ENCODE measurements at regions not wholly inside any gene's neighbourhood (a gene's known extent, or its start where the extent isn't known, plus 50 kb on each side); places are given as distances from the start of the nearest gene placed in this dataset.

DNA sequence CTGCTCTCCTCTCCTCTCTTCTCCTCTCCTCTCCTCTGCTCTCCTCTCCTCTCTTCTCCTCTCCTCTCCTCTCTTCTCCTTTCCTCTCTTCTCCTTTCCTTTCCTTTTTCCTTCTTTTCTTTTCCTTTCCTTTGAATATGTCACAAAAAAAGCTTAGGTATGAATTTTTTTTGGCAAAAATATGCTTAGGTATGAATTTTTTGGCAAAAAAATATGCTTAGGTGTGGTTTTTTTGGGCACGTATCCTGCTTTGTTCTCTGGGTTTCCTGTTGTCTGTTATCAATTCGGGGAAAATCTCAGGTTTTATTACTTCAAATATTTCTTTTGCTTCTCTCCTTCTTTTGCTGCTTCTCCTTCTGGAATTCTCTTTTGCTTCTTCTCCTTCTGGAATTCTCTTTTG is 155.5 kb upstream of the PMEPA1 start:
- no peak overlapping the region for H3K27ac ChIP-seq (ENCODE audit: insufficient read depth, low read depth, low read length, poor library complexity, severe bottlenecking)
- H3K36me3 ChIP-seq (ENCODE audit: control insufficient read depth, insufficient read depth, low read length) = no peaks in the 10 kb centered on the region
- peaks cover 3% of the 10 kb centered on the region for H3K4me1 ChIP-seq (ENCODE audit: control insufficient read depth, insufficient read depth, low read length)
- WGBS, 2 experiments = 89 to 98% methylated on average over 2 of the region's 2 CpGs
- H3K27me3 ChIP-seq (ENCODE audit: control insufficient read depth, insufficient read depth, low read length, poor library complexity, severe bottlenecking) = no peaks in the 10 kb centered on the region
- no peak overlapping the region for H3K4me3 ChIP-seq (ENCODE audit: insufficient read depth, low read depth, low read length)
- no peaks in the 10 kb centered on the region for H3K9me3 ChIP-seq (ENCODE audit: control insufficient read depth, low read length)

DNA sequence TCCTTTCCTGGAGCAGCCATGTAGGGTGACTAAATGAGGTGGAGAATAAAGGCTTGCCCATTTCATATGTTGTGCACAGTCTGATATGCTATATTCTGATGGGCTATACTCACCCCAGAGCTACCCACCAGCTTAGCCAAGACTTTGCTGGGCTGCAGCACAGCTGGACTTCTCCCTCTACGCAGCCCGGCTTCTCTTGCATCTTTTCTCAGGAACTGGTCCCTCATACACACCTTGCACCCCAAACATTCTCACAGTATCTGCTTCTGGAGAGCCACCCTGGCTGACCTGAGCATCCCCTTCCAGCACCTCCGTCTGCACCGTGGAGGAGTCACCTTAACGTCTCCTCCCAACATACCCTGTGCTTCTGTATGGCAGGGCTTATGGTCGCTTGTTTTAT is 150.8 kb upstream of the PMEPA1 start:
- H3K36me3 ChIP-seq (ENCODE audit: control insufficient read depth, insufficient read depth, low read length) = no peaks in the 10 kb centered on the region
- H3K4me1 ChIP-seq (ENCODE audit: control insufficient read depth, insufficient read depth, low read length) = no peaks in the 10 kb centered on the region
- WGBS, 2 experiments = 92 to 95% methylated on average over 6 of the region's 6 CpGs
- no peaks in the 10 kb centered on the region for H3K9me3 ChIP-seq (ENCODE audit: control insufficient read depth, low read length)
- H3K27ac ChIP-seq (ENCODE audit: insufficient read depth, low read depth, low read length, poor library complexity, severe bottlenecking) = no peak overlapping the region
- H3K27me3 ChIP-seq (ENCODE audit: control insufficient read depth, insufficient read depth, low read length, poor library complexity, severe bottlenecking) = peaks cover 3% of the 10 kb centered on the region
- H3K4me3 ChIP-seq (ENCODE audit: insufficient read depth, low read depth, low read length) = no peak overlapping the region

DNA sequence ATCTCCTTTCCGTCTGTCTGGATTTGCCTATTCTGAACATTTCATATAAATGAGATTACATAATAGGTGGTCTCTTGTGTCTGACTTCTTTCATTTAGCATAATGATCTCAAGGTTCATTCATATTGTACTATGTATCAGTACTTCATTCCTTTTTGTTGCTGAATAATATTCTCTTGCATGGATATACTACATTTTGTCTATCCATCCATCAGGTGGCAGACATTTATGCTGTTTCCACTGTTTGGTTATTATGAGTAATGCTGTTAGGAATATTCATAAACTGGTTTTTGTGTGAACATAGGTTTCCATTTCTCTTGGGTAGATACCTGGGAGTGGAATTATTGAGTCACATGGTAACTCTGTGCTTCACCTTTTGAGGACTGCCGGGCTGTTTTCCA is 148.2 kb upstream of the PMEPA1 start:
- peaks cover 3% of the 10 kb centered on the region for H3K27me3 ChIP-seq (ENCODE audit: control insufficient read depth, insufficient read depth, low read length, poor library complexity, severe bottlenecking)
- H3K36me3 ChIP-seq (ENCODE audit: control insufficient read depth, insufficient read depth, low read length) = no peaks in the 10 kb centered on the region
- H3K27ac ChIP-seq (ENCODE audit: insufficient read depth, low read depth, low read length, poor library complexity, severe bottlenecking) = no peak overlapping the region
- H3K4me1 ChIP-seq (ENCODE audit: control insufficient read depth, insufficient read depth, low read length) = no peaks in the 10 kb centered on the region
- no peak overlapping the region for H3K4me3 ChIP-seq (ENCODE audit: insufficient read depth, low read depth, low read length)
- H3K9me3 ChIP-seq (ENCODE audit: control insufficient read depth, low read length) = no peaks in the 10 kb centered on the region
- 90 to 92% methylated on average over 2 of the region's 2 CpGs for WGBS, 2 experiments

DNA sequence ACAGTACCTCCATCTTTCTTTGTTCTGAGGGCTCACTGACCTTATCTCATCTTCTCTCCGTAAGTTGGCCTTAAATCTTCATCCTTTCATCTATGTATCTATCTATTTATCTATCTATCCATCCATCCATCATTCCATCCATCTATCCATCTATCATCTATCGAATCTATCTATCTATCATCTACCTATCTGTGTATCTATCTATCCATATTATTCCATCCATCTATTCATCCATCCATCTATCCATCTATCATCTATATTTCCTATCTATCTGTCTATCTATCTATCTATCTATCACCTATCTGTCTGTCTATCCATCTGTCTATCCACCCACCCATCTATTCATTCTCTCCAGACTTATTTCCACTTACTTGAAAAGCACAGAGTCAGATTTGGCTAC is 147.3 kb upstream of the PMEPA1 start:
- Histone ChIP-seq H3K27me3 (ENCODE audit: control insufficient read depth, insufficient read depth, low read length, poor library complexity, severe bottlenecking) (peaks cover 3% of the 10 kb centered on the region), H3K27ac (ENCODE audit: insufficient read depth, low read depth, low read length, poor library complexity, severe bottlenecking) (no peak overlapping the region)
- WGBS, 2 experiments = 87 to 89% methylated on average over 2 of the region's 2 CpGs

DNA sequence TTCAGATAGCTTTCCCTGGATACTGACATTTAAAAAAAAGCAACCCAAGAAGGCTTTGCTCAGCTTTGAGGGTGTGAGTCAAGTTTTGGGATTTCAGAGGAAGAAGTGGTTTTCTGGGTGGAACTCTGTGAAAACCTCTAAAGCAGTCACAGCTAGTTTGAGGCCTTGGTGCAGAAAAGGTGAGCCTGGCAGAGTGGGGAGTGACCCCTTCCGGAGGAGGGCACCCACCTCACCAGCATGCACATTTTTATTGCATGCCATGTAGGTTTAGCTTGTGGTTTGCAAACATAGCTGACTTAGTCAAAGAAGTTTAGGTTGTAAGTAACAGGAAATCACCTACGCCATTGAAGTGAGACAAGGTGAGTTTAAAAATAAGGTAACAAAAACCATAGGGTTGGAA is 146.8 kb upstream of the PMEPA1 start:
- Histone ChIP-seq H3K36me3 (ENCODE audit: control insufficient read depth, insufficient read depth, low read length) (no peaks in the 10 kb centered on the region), H3K4me1 (ENCODE audit: control insufficient read depth, insufficient read depth, low read length) (no peaks in the 10 kb centered on the region), H3K27me3 (ENCODE audit: control insufficient read depth, insufficient read depth, low read length, poor library complexity, severe bottlenecking) (peaks cover 3% of the 10 kb centered on the region), H3K27ac (ENCODE audit: insufficient read depth, low read depth, low read length, poor library complexity, severe bottlenecking) (no peak overlapping the region), H3K4me3 (ENCODE audit: insufficient read depth, low read depth, low read length) (no peak overlapping the region), H3K9me3 (ENCODE audit: control insufficient read depth, low read length) (no peaks in the 10 kb centered on the region)
- 88 to 93% methylated on average over 2 of the region's 2 CpGs for WGBS, 2 experiments

More for the DNA sequence above, 147.3 kb upstream of the PMEPA1 start:
- Histone ChIP-seq H3K4me3 (ENCODE audit: insufficient read depth, low read depth, low read length) (no peak overlapping the region), H3K4me1 (ENCODE audit: control insufficient read depth, insufficient read depth, low read length) (no peaks in the 10 kb centered on the region), H3K9me3 (ENCODE audit: control insufficient read depth, low read length) (no peaks in the 10 kb centered on the region), H3K36me3 (ENCODE audit: control insufficient read depth, insufficient read depth, low read length) (no peaks in the 10 kb centered on the region)

DNA sequence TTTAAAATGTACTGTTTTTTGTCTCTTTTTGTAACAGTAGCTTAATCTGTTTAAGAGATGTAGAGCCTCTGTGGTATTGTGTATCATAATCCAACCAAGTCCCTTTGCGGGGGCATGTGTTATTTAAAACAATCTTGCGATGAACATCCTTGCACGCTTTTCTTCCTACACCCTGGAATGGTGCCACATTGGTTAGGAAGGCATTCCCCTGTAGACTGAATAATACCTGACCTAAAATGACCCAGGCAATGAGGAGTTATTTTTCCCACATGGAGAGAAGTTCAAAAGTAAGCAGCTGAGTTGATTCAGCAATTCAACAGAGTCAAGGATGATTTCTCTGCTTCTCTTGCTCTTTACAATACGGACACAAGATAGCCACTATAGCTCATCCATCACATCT is 142.0 kb upstream of the PMEPA1 start:
- WGBS, 2 experiments = 92 to 98% methylated on average over 4 of the region's 4 CpGs
- no peak overlapping the region for H3K4me3 ChIP-seq (ENCODE audit: insufficient read depth, low read depth, low read length)

DNA sequence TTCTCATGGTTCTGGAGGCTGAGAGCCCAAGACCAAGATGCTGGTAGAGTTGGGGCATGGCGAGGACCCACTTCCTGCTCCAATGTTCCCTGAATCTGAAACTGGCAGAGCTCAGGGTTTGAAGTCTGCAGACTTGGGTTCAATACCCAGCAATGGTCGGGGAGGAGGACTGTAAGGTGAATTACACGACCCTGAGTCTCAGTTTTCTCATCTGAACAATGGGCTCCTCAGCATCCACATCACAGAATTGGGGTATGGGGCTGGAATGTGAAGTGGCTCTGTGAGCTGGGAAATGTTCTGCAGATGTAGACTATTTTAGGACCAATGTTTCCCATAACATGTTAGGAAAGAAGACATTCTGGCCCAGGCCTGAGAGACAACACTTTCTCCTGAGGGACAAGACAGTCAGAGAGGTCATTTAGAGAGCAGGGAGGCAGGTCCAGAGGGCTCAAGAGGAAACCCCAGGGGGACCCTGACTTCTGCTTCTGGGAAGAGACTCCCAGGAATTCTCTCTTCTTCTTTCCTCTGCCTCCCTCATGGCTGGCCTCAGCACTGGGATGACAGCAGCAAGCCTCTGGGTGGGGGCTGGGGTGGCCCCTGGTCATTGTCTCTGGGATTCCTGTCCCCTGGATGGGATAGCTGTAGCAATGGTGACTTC is 141.3 kb upstream of the PMEPA1 start:
- Histone ChIP-seq H3K9me3 (ENCODE audit: control insufficient read depth, low read length) (no peaks in the 10 kb centered on the region), H3K36me3 (ENCODE audit: control insufficient read depth, insufficient read depth, low read length) (no peaks in the 10 kb centered on the region), H3K4me3 (ENCODE audit: insufficient read depth, low read depth, low read length) (no peak overlapping the region), H3K4me1 (ENCODE audit: control insufficient read depth, insufficient read depth, low read length) (no peaks in the 10 kb centered on the region), H3K27ac (ENCODE audit: insufficient read depth, low read depth, low read length, poor library complexity, severe bottlenecking) (no peak overlapping the region), H3K27me3 (ENCODE audit: control insufficient read depth, insufficient read depth, low read length, poor library complexity, severe bottlenecking) (peaks cover under 1% of the 10 kb centered on the region)
- 93 to 97% methylated on average over 3 of the region's 3 CpGs for WGBS, 2 experiments

More for the DNA sequence above, 142.0 kb upstream of the PMEPA1 start:
- Histone ChIP-seq H3K9me3 (ENCODE audit: control insufficient read depth, low read length) (no peaks in the 10 kb centered on the region), H3K27me3 (ENCODE audit: control insufficient read depth, insufficient read depth, low read length, poor library complexity, severe bottlenecking) (peaks cover 3% of the 10 kb centered on the region), H3K4me1 (ENCODE audit: control insufficient read depth, insufficient read depth, low read length) (no peaks in the 10 kb centered on the region), H3K27ac (ENCODE audit: insufficient read depth, low read depth, low read length, poor library complexity, severe bottlenecking) (no peak overlapping the region), H3K36me3 (ENCODE audit: control insufficient read depth, insufficient read depth, low read length) (no peaks in the 10 kb centered on the region)

DNA sequence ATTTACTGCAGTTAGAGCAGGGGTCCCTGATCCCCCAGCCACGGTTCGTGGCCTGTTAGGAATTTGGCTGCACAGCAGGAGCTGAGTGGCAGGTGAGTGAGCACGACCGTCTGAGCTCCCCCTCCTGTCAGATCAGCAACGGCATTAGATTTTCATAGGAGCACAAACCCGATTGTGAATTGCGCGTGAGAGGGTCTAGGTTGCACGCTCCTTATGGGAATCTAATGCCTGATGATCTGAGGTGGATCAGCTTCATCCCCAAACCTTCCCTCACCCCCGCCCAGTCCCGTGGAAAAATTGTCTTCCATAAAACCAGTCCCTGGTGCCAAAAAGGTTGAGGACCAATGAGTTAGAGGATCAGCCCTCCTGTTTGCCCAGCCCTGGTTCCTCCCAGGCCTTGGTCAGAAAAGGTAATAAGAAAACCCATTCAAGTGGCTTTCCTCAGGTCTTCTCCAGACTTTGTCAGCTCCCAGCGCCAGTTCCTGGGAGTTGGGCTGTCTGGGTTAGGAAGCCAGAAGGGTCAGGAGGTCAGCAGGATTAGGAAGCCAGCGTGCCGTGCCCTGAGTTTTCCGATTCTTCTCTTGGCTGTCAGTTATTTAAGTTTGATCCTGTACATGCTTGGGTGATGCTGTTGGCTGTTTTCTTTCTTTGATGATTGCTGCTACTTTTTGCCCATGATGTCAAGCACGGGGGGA is 139.9 kb upstream of the PMEPA1 start:
- Histone ChIP-seq H3K4me3 (ENCODE audit: insufficient read depth, low read depth, low read length) (no peak overlapping the region), H3K36me3 (ENCODE audit: control insufficient read depth, insufficient read depth, low read length) (no peaks in the 10 kb centered on the region), H3K4me1 (ENCODE audit: control insufficient read depth, insufficient read depth, low read length) (no peaks in the 10 kb centered on the region), H3K27ac (ENCODE audit: insufficient read depth, low read depth, low read length, poor library complexity, severe bottlenecking) (no peak overlapping the region), H3K27me3 (ENCODE audit: control insufficient read depth, insufficient read depth, low read length, poor library complexity, severe bottlenecking) (no peaks in the 10 kb centered on the region), H3K9me3 (ENCODE audit: control insufficient read depth, low read length) (no peaks in the 10 kb centered on the region)
- 79 to 81% methylated on average over 15 to 16 of the region's 16 CpGs for WGBS, 2 experiments

DNA sequence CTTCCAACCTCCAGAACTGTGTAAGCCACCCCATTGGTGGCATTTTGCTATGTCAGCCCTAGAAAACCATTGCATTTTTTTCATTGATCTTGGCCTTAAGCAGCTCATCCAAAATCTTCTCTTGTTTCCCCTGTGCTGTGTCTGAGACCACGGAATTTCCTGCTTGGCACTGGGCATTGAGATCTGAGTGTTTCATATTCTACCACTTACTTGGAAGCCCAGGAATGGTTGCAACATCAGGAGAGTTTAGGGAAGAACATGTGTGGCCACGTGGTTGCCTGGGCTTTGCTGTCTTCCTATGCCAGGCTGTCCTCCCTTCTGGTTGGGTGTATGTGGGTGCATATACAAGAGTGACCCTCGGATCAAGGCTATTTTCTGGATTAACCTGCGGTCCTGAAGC is 139.3 kb upstream of the PMEPA1 start:
- H3K27ac ChIP-seq (ENCODE audit: insufficient read depth, low read depth, low read length, poor library complexity, severe bottlenecking) = no peak overlapping the region
- no peak overlapping the region for H3K4me3 ChIP-seq (ENCODE audit: insufficient read depth, low read depth, low read length)
- WGBS, 2 experiments = 92 to 94% methylated on average over 4 of the region's 4 CpGs
- H3K4me1 ChIP-seq (ENCODE audit: control insufficient read depth, insufficient read depth, low read length) = no peaks in the 10 kb centered on the region
- H3K27me3 ChIP-seq (ENCODE audit: control insufficient read depth, insufficient read depth, low read length, poor library complexity, severe bottlenecking) = no peaks in the 10 kb centered on the region
- H3K9me3 ChIP-seq (ENCODE audit: control insufficient read depth, low read length) = no peaks in the 10 kb centered on the region
- no peaks in the 10 kb centered on the region for H3K36me3 ChIP-seq (ENCODE audit: control insufficient read depth, insufficient read depth, low read length)

DNA sequence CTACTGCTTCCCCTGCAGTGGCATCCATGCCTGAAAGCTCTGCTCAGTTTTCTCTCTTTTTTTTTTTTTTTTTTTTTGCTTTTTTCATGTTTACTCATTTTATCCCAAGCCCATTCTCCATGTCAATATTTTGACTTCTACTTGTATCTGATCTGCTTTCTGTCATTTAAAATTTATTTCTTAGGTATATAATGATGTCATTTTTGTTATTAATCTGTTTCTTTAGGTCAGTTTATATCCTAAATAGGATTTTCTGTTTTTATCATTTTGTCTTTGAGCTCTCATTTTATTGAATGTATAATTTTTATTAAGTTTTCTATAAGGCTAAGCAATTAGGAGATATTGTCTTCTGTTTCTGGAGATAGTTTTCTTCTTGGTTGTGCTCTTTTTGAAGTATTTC is 138.5 kb upstream of the PMEPA1 start:
- Histone ChIP-seq H3K36me3 (ENCODE audit: control insufficient read depth, insufficient read depth, low read length) (no peaks in the 10 kb centered on the region), H3K4me3 (ENCODE audit: insufficient read depth, low read depth, low read length) (no peak overlapping the region), H3K9me3 (ENCODE audit: control insufficient read depth, low read length) (no peaks in the 10 kb centered on the region), H3K27me3 (ENCODE audit: control insufficient read depth, insufficient read depth, low read length, poor library complexity, severe bottlenecking) (no peaks in the 10 kb centered on the region), H3K27ac (ENCODE audit: insufficient read depth, low read depth, low read length, poor library complexity, severe bottlenecking) (no peak overlapping the region), H3K4me1 (ENCODE audit: control insufficient read depth, insufficient read depth, low read length) (no peaks in the 10 kb centered on the region)

Measured in ectodermal cell (in vitro differentiated cells).